Activated CD8-positive, alpha-beta memory T cell treated with anti-CD3 and anti-CD28 coated beads for 48 hours (primary cell): ENCODE measurements at regions not wholly inside any gene's neighbourhood (a gene's known extent, or its start where the extent isn't known, plus 50 kb on each side); places are given as distances from the start of the nearest gene placed in this dataset.
"Not testable (repeated sequence)": the region's sequence is repeated elsewhere in the genome, so short reads cannot be mapped to it uniquely, and the experiment has no call there.

Experiments
- DNase-seq, 3 experiments: peaks; one replicate each; pipeline ENCODE4 v3.0.0-alpha.2; 2020; ENCODE audit warnings: low read depth in 2 of 3, low spot score in 2 of 3

DNA sequence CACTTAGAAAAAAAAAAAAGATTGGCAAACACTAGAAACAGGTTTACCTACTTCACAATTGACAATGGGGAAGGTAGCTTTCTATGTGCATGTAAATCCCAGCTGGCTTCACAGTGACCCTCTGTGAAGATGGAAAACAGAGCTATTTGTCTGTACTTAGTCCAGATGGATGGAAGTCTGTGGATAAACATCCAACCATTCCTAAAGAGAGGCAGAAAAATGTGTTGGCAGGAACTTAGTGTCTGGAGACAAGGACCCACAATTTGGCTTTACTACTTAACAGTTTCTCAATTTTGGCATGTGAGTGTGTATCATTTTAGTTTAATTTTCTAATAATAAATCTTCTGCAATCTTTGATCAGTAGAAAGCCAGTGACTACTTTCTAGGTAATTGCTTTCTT lies 154.4 kb downstream of the RAD51AP2 start:
- DNase-seq: no peak

DNA sequence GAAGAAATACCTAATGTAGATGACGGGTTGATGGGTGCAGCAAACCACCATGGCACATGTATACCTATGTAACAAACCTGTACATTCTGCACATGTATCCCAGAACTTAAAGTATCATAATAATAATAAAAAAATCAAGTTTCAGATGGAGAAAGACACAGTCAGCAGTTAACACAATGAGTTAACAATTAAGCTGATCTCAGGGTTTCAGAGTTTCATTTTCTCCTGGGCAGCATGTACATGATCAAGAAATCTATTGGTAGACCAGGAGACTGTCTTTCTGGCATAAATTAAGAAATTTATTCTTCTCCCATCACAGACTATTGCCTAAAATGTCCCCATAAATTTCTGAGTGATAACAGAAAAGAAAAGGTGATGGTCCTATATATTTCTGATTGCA lies 155.3 kb downstream of the RAD51AP2 start:
- no peak for DNase-seq

DNA sequence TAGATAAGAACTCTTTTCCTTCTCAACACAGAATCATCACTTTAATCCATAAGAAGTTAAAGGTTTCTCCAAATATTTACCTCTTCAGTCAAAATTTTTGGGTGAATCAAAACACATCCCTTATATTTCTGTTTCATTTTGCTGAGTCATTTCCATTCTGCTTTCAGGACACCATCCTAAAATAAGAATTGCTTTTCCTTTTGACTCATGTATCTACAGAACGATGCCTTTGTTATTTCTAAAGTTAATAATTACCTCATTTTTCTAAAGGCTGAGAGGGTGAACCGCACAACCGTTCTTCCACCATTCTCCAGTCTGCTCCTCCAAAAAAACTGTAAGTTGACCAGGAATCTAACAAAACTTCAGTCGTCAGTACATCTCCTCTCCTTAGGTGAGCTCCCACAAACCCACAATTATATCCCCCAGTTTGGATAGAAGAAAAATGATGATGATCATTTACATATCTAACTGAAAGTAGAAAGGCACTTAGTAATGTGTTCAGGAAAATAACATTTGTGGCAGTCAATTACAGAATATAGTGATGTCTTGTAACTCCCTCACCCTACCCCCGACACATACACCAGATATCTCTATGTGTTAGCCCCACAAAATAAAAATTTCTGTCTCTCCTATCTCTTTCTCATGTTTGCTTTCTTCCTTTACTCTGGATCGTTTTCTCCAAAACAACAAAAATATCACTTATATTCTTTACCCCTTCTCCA lies 162.5 kb downstream of the RAD51AP2 start:
- no peak for DNase-seq

DNA sequence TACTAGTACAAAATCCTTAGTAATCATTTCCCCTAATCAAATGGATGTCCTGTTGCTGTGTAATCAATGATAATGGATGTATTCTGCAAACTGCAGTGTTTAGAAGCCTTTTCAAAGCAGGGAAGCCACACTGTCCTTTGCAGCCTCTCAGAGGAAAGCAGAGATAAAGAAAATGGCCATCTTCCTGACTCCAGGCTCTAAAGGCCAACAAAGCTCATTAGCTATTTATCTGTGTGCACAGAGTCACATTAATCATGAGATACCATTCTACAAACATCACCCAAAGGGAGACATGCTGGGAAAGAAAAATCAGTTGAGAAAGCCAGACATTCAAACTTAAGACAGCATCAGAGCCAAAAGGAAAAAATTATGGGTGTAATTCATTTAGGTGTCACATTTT lies 165.0 kb downstream of the RAD51AP2 start:
- no peak for DNase-seq

DNA sequence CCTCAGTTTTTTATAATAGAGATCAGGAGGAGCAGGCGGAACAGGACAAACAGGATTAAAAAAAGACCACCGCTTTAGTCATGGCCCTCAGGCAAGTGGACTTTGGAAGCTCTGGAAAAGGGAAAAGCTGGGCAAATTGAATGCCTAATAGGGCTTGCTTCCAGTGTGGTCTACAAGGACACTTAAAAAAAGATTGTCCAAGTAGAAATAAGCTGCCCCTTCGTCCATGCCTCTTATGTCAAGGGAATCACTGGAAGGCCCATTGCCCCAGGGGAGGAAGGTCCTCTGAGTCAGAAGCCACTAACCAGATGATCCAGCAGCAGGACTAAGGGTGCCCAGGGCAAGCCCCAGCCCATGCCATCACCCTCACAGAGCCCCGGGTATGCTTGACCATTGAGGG lies 175.5 kb downstream of the RAD51AP2 start:
- DNase-seq: not testable (repeated sequence)

DNA sequence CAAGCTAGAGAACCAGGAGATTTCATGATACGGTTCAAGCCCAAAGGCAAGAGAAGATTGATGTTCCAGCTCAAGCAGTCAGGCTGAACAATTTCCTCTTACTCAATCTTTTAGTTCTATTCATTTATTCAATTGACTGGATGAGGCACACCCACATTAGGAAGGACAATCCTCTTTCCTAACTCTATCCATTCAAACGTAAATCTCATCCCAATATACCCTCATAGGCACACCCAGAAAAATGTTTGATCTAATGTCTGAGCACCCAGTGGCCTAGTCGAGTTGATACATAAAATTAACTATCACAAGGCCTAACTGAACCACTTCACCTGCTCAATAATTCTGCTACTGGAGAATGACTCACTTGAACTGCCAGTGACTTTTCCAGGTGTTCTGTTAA lies 180.7 kb downstream of the RAD51AP2 start:
- no peak for DNase-seq

DNA sequence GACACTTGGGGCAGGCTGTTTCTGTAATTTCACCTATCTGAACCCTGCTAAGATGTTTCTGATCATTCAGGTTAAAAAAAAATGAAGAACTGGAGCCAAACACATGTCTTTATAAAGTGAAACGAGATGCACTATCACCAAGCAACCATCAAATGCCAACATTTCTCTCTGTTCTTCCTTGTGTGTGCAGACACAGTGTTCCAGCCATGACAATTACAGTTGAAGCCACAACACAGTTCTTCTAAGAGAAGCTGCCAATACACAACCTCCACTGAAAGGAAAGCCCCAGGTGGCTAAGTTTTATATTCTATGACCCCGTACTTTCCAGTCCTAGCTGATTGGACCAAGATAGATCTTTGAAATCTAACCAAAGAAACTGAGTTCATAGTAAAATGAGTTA lies 181.8 kb downstream of the RAD51AP2 start:
- DNase-seq: no peak

DNA sequence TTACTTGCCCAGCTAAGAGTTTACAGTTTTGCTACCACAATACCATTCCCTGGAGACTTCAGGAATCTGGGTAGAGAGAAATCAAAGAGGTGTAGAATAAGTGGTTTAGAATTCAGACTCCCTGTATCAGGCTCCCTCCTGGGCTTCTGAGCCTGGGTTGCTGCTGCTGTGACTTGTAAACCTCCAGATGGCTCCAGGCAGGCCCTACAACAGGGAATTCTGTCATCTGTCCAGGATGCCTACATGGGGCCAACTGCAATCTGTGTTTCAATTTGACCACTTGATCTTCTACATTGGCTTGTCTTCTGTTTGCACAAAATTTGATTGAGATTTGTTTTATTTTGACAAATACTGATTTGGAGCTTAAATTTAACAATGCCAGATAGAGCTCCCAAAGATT lies 183.9 kb downstream of the RAD51AP2 start:
- no peak for DNase-seq

DNA sequence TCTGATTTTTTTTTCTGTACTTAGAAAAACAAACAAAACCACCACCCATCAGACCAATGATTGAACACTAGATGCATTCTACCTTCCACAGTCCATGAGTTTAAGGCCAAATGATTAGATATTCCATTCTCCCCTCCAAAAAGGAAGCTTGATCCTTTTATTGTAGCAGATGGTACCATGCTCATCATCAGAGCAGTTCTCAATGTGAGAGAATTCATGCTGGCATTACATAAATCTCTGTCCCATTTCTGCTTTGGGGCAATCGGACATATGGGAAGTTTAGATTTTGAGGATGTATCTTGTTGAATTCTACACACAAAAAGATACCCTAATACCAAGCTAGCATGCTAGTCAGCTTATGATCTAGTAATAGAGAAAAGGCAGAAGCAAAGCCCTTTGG lies 186.6 kb downstream of the RAD51AP2 start:
- no peak for DNase-seq

DNA sequence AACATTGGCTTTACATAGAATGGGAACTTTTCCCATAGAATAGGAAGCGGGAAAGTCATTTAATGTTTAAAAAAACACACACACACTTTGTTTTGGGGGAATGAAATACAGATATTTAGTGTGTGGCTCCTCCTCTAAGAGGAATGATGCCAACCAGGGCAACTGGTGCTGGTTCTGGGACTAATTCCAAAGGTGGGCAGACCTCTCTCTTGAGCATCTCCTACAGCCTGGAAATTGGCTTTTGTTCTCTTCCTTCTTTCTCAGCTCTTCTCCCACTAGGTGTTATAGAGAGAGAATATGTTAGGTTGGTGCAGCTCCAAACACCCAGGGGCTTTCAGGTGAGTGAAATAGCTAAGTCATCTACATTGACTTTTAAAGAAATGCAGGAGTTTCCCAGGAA lies 190.1 kb downstream of the RAD51AP2 start:
- no peak for DNase-seq

DNA sequence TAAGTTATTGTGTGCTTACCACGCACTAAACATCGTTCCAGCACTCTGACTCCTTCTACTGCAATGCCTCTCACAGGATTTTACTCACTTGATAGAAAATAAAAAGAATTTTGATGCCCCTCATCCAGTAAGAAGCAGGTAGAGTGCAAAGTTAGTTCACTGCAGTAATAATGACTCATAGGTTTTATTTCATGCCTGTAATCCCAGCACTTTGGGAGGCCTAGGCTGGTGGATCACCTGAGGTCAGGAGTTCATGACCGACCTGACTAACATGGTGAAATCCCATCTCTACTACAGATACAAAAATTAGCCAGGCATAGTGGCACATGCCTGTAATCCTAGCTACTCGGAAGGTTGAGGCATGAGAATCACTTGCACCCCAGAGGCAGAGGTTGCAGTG lies 190.6 kb downstream of the RAD51AP2 start:
- DNase-seq: no peak

DNA sequence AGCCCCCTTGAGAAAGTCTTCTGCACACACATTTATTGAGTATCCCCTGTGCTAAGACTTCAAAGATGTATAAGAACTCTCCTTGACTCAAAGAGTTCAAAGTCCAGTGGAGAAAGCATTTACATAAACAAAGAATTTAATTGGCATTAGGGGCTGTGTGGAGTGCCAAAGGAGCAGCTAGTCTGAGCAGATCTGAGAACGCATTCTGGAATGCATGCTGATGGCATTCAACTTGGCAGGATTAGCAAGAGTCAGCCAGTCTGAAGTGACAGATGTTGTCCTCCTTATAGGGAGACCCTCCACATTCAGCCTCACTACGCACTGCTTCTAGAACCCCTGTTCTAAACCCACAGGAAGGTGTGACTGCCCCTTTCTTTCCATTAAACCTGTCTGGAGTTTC lies 191.5 kb downstream of the RAD51AP2 start:
- DNase-seq: no peak

DNA sequence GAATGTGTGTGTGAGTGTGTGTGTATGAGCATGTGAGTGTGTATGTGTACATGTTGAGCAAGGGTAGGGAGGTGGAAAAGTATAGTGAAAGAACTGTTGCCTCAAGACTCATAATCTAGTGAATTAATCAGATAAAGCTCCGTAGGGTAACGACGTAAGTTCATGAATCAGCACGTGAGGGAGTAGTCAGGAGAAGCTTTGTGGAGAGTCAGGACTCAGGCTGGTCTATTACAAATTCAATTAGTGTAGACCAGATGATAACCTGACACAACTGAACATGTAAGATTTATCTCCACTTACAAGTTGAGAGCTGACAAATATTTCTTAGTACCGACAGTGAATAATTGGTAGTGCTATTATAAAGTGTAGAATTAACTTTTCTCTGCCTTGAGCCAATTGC lies 194.5 kb downstream of the RAD51AP2 start:
- DNase-seq: no peak

DNA sequence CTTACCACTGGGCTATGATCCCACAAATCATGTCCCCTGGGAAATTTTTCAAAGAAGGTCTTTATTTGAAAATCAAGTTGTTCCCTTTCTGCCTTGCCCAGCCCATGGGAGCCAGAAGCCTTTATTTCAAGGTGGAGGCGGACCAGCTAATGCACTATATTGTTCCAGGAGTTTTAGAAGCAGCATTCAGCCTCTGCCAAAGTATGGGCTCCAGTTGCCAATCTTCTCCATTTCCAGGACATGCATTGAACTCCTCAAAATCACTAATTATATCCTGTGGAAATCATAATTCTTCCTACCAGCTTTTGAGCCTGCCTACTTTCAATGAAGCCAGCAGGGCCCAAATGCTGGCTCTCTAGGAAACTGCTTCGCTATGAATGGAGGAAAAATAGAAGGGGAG lies 195.8 kb downstream of the RAD51AP2 start:
- DNase-seq: no peak

DNA sequence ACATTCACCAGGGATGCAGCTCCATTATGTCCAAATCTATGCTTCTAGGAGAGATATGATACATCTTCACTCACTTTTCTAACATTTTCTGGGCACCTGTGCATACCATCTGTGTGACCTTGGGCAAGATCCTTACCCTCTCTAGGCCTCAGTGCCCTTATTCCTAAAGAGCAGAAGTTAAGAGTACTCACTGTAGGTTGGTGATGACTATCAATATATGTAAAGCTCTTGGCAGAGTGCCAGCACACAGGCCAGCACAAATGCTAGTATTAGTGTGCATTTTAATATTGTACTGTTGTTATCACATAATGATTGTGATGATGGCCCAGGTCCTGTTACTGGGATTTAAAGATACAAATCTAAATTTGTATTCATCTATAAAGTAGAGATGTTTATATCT lies 199.2 kb downstream of the RAD51AP2 start:
- DNase-seq: no peak

DNA sequence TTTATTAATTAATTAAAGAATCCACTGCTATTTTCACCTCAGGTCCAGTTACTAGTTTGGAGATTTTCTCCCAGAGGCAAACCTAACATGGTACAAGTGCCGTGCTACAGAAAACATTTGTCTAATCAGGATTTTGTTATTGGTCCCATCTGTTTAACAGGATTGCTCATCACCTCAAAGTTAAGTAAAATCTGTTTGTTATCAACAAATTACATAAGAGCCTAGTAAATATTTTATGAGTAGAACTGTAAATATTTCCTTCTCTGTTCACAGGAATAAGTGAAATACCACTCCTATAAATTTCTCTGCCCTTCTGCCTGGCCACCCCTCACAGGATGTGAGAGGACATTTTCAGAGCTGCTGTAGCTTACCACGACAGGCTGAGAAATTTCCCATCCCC lies 200.2 kb downstream of the RAD51AP2 start:
- DNase-seq: no peak

DNA sequence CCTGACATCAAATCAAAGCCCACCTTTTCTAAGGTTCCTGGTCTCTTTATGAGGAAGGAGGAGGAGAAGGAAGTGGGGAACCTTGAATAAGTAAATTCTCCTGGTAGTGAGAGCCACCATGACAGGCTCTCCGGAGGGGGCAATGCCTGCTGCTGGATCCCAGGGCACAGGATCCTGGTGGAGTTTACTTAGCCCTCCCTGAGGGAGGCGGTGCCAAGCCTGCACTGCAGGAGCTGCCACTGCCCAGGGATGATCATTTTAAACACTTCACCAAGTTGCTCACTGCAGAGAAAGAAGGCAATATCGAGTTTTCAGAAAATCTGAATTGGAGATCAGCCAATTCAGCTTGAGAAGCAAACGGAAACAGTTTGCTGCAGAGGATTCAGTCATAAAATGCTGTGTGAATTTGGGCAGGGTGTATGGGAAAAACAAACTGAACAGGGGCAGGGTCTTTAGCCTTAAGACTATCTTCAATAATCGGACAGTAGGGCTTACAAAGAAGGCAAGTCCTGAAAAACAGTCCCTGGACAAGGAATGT lies 200.7 kb downstream of the RAD51AP2 start:
- no peak for DNase-seq

DNA sequence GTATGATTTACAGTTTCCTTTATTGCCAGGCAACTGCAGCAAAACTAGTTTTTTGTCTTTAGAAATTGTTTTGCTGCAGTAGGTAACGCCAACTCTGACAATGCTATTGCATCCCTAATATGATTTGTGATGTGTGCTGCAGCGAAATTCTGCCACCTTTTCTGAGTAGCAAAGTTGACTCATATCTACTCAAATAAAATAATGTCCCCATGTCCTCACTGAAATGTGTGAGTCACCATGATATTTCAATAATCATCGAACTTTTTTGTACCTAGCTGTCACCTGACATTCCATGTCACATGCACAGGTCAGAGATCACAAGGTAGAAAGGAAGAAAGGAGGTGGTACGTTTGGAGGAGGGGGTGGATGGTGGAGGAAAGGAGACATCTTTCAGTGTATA lies 205.0 kb downstream of the RAD51AP2 start:
- no peak for DNase-seq

DNA sequence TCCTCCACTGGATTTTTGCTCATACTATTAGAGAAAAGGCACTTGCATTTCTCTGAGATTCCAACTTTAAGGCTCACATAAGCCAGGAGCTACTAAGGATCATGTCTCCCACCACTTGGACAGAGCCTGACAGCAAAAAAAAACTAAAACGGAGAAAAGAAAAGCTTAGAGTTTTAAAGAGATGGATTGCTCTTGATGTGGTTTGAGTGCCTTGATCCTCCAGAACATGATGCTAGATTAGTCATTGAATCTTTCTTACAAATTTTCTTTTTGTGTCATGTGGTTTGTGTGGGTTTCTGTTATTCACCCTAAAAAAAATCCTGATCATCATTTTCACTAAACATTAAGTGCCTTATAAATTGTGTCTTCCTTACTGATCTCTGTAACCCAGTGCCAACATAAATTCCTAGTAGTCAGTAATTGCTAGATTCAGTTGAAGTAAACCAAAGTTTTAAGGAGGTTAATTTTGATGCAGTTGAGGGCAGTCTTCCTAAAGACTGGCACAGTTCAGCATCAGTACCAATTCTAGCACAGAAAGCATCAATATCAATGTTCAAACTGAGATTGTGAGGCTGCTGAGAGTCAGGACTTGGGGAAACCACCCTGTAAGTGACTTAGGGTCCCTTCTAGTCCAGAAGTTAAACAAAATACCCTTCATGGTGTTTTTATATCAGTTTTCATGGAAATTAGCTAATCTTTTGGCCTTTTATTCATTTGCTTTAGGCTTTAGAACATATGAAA lies 206.3 kb downstream of the RAD51AP2 start:
- DNase-seq: no peak

DNA sequence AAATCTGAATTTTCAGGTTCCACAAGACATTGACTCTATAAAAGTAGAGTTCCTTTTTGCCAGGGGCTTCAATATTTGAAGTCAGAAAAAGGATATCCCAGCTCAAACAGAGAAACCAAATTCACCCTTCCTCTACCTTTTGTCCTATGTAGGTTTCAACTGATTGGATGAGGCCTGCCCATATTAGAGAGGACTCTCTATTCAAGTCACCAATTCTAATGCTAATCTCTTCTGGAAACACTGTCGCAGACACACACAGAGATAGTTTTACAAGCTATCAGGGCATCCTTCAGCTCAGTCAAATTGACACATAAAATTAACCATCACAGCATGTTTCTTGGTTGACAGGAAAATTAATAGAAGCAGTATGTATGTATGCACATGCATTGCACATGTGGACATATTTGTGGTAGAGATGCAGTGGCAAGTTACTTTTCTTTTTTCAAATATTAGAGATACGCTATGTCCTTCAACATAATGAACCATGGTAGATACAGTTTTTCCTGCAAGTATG lies 207.1 kb downstream of the RAD51AP2 start:
- no peak for DNase-seq

DNA sequence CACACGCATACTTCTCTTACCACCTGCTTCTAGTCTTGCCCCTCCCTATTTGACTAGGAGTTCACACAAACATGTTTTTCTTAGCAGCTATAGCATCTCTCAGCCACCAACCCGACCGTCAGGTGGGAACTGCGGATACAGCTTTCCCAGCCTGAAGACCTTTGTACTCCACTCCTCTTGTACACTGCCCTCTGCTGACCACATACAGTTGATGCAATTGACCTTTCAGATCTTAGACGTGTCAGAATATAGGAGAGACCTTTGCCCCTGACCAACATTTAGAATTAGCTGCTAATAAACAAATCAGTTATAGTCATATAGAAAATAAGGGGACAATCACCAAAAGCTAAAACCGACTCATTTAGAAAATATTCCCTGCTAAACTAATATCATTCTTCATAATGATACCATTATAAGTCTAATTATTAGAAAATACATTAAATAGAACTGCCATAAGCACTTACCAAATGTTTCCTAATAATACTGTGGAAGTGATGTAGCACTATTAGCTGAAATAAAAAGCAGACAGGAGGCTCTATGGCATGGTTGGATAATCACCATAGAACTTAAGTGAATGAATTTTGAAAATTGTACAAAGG lies 208.4 kb downstream of the RAD51AP2 start:
- no peak for DNase-seq

DNA sequence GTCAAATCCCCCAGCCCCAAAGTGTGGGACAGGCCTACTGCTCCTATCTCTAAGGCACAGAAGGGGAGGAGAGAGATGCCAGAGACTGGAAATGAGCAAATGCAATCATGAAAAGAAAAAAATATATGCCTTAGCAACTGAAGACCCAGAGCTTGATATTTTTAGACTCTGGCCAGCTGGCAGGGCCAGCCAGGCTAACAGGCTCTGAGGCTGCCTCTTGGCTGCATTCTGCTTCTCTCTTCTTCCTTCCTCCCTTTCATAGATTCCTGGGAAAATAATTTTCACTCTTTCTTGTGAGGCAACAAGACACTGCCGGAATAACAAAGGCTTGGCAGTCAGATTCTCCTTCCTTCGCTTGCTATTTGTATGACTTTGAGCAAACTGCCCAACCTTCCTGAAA lies 209.1 kb downstream of the RAD51AP2 start:
- no peak for DNase-seq
